ENCODE measurements at regions not wholly inside any gene's neighbourhood (a gene's known extent, or its start where the extent isn't known, plus 50 kb on each side); places are given as distances from the start of the nearest gene placed in this dataset.
"Not testable (repeated sequence)": the region's sequence is repeated elsewhere in the genome, so short reads cannot be mapped to it uniquely, and the experiment has no call there.

DNA sequence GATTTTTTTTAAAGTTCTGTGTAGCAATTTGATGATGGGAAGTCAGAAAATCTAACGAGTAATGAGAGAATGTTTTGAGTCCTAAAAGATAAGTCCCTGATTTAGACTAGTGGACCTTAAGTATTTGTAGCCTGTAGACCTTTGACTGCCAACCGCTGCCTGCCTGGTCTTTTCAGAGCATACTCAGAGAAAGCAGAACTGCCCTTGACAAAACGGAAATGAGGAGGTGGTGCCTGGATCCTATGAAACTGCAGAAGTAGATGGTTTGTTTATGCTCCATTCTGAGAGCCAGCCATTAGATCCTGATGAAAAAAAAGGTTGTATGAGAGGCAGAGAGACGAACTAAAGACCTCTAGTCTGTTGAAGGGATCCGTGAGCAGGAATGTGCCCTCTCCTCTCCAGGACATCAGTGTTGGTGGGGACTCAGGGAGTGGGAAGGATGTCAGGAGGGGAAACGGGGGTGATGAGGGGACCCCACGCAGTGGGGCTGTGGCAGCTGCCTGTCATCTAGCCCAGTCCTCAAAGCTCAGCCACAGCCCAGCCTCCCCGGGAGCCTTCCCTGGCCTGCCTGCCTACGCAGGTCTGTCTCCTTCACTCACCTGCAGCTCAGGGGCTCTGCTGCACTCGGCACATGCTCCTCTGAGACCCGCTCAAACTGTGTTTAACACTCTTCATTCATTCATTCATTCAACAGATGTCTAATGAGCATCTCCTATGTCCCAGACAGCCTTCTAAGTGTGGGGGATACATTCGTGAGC, 447.5 kb downstream of the AACS start:
- DNase-seq = no peak

DNA sequence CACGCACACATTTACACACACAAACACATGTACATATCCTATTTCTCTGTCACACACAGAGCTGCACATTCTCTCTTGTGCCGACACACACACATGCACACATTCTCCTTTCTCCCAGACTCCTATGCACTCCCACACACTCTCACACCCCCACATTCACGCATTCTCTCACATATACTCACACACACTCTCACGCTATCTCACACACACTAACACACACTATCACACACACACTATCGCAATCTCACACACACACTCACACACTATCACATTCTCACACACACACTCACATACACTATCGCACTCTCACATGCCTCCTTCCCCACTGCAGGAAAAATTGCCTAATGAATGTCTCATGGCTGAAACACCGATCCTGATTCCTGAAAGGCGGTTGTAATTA, 450.7 kb downstream of the AACS start:
- no peak for DNase-seq

DNA sequence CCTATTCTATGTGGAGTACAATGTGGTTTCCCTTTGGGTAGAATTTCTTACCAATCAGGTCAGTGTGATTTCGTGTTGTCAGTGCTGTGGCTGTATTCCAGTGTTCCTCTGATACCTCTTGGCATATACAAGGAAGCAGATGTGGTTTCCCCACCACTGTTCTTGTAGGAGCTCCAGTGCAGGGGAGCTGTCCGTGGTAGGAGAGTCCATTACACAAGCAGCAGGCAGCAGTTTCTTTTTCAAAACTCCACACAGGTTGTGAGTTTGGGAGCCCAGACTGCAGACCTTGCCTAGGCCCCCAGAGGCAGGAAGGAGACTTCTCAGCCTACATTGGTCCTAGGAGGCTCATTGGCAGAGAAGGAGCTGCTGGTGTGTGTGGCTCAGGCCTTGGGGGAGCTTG, 452.8 kb downstream of the AACS start:
- no peak for DNase-seq

DNA sequence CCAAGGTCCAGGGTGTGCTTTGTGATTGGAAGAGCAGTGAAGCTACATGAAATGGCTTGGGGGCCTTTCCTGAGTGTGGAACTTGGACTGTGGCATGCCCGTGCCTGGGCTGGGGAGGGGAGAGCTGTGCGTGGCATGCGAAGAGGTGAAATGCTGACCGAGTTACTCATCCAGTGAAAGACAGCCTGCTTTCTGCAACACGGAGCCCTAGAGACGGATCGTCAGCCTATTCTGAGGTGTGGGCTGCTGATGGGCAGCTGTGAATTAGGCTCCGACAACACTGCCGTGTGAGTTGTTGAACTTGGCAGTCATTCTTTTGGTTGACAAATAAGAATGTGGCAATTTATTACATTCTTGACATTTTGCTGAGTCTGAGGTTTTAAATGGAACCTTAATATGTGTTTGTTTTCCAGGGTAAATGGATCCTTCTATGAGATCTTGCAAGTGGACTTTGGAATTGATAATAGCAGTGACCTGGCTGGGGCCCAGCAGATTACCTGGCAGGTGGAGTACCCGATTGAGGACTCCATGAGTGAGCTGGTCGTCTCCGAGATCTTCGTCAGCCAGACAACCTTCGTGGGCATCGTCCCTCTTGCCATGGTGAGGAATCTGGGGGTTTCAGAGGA, 453.9 kb downstream of the AACS start:
- no peak for DNase-seq

DNA sequence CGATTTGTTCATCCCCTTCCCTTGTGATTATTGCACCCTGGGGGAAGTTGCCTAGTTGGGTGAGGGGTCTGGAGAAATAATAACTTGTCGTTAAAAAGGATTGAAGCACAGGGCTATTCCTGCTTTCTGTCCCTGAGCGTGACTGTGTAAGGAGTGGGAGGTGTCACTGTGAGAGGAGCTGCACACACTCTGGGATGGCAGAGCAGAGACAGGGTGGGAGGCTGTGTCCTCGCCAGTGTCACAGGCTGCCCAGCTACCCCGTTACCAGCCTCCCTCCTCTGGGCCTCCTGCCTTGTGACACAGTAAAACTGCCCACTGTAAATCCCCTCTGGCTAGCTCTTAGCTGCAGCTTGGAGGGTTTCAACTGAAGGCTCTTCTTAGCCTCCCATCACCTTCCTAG, 460.6 kb downstream of the AACS start:
- no peak for DNase-seq

DNA sequence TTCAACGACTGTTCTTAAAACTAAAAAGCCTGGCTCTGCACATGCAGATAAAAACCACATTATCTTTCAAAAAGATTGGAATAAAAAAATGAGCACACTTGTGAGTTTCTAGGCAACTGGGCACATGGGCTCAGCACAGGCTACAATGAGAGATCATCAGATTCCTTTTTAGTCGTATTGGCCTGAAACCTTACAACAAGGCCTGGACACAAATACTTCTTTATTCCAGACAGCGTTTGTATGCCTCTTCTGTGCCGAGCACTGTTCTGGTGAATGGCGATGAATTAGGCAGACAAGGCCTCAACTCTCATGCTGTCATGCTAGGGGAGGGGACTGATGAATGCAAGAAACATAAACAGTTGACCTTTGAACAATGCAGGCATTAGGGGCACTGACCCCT, 463.0 kb downstream of the AACS start:
- no peak for DNase-seq

DNA sequence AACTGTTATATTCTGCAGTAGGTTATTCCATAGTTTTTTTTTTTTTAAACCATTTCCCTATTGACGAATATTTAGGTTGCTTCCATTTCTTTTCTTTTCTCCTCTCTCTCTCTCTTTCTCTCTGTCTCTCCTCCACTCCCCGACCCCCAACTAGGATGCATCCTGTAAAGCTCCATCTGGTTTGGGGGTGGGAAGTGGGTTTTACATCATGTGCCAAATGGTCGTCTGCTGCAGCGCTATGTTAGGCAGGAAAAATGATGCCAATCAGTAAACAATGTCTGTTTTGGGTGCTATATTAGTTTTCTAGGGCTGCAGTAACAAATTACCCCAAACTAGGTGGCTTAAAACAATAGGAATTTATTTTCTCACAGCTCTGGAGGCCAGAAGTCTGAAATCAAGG, 465.0 kb downstream of the AACS start:
- DNase-seq = no peak

DNA sequence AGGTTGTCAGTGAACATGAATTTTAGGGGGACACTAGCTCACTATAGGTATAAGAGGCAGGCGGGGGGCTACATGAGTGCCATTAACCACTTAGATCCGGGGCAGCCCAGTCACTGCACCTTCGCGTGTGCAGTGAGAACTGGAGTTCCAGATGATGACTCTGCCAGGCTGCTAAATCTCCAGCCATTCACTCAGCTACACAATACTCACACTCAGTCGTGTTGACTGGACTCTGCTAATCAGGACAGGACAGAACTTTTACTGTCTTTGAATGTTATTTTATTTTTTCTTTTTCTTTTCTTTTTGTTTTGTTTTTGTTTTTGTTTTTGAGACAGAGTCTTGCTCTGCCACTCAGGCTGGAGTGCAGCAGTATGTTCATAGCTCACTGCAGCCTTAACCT, 465.6 kb downstream of the AACS start:
- no peak for DNase-seq

DNA sequence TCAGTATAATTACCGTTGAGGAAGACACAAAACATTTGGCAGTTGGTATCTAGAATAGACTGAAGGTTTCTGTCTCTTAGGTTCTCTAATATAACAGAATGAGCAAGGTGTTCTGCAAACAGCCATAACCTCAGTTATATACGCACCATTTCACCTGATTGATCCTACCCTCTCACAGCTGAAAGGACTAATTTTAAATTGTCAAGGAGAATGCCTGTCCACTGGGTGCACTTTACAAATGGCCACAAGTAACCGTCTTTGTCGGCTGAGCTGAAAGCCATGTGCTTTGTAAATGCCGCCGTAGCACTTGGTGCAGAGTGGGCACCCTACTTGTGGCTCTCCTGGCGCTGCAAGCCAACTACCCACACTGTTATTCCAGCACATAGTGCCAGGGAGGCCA, 466.3 kb downstream of the AACS start:
- no peak for DNase-seq

DNA sequence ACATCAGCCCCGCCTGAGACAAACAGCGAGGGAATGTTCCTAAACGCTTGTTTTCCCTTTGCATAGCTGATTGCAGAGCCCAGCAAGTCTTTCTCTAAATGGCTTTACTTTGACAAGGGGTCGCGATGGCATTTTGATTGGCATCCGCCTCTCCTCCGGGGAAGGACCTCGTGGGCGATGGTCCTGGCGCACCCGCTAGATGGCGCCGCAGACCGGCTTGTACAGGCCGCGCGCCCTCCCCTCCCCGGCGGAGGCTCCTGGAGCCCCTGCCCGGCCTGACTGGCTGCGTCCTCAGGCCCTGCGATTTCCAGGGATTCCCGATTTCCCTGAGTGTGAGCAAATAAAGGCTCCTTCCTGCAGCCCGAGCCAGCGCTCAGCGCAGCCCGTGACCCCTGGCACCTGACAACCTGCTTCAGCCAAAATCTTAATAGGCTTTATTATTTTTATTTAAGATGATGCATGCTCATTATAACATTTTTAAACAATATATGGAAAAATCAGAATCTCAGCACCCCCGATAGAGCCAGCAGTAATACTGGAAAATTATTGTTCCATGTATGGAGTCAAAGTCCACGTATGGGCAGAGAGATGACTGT, 468.3 kb downstream of the AACS start:
- peak; percentile 71 for DNase-seq

DNA sequence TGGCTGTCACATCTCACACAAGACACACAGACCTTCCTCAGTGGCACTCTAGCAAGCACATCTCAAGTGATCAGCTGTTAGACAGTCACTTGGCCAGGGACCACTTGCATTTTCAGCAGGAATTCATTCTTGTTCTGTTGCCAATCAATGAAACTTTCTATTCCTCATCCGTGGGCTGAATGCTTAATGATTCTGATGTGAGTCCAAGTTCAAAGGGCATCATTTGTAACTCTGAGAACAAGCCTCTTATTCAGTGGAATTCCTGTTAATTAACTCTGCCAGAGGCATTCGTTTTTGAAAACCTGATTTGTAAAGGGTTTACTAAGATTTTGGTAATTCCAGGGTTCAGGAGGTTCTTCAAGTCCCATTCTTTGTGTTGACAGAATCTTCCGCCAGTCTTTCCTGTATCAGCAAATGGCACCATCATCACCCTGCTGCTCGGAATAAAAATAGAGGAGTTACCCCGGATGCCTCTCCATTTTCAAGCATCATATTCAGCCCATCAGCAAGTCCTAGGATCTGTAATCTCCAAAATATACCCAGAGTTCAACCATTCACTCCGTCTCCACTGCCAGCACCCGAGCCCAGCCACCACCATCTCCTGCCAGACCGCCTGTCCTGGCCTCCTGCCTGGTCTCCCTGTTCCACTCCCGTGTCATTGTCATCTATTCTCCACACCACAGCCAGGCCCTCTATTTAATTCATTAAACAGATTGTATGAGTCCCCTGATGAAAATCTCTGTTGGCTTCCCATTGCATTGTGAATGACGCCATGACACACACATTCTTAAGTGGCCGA, 473.4 kb downstream of the AACS start:
- no peak for DNase-seq

DNA sequence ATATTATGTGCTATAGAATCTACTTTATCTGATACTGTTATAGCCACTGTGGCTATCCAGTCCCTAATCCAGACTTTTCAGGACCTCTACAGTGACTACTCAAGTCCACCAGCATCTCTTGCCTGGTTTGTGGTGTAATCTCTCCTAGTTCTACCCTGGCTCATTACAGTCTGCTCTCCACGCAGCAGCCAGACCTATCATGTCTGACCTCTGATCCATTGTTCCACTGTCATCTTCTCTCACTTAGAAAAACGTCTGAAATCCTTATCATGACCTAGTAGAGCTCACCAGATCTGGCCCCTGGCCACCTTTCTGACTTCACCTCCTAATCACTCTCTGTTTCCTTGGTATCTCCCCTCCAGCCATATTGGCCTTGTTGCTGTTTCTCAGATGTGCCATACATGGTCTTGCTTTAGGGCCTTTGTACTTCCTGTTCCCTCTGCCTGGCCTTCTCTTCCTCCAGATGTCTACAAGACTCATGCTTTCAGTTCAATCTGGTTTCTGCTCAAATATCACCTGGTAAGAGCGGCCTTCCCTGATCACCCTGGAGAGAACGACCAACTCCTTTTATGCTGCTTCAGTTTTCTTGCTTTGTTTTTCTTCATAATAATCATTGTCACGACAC, 475.5 kb downstream of the AACS start:
- no peak for DNase-seq

DNA sequence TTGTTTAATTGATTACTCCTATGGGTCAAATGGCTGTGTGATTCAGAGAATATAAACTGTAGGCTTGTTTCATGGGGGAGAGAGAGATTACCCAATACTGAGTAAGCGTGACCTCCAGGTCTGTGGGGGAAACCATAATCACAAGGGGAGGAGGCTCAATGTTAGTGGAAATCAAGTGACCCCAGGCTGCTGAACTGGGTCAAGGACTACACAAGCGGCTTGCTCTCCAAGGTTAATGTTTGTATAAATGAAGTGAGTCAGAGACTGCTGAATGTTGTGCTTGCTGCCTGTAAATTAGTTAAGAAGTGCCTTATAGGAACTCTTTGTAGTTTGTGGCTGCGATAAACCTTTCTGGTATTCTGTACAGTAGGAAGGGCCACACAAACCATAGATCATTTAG, 479.7 kb downstream of the AACS start:
- DNase-seq = no peak

DNA sequence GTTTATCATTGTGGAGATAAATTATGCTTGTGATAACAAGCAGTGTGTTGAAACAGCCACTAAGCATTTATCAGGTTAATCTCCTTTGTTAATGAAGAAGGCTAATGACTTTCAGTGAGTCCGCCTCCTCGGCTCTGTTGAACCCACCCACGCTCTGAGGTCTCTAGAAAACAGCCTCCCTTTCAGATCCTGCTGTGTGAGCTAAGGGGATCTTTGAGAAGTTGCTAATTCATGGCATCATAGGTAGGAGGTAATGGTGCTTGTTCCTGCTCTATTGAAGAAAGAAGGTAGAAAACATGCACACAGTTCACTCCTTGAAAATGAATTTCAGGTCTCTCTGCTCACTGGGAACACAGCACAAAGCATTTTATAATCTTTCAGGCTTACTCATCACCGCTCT, 483.9 kb downstream of the AACS start:
- DNase-seq = no peak

DNA sequence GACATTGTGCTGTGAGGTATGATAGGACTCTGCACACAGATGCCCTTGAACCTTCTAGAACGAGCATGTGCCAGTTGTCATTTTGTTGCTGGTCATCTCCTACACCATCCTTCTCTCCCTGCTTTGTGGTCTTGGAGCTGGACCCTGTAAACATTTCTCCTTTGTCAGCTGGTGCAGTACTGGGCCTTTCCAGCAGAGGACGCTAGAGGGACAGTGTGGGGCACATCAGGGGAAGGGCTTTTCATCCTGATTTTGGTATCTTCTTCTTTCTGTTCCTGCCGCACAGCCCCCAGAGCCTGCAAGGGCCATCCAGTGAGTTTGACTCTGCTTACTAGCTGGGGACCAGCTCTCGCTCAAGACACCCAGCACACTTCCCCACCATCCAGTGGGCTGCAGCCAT, 484.6 kb downstream of the AACS start:
- peak; percentile 52 for DNase-seq

DNA sequence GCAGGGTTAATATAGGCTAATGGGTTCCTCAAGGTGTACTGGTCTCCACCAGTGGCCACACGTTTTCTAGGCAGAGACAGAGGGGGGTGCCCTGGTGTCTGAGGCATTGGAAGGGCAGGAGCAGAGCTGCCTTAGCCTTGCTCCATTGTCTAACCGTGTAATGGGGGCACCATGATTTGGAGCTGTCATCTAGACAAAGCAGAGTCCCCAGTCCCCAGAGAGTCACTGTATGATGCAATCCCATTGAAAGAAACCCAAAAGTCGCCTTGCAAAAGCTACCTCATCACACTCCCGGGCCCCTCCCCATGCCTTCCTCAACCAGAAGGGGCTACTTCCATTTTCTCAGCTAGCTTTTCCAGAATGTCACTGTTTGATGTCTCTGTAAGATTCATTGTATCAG, 487.1 kb downstream of the AACS start:
- DNase-seq = no peak

DNA sequence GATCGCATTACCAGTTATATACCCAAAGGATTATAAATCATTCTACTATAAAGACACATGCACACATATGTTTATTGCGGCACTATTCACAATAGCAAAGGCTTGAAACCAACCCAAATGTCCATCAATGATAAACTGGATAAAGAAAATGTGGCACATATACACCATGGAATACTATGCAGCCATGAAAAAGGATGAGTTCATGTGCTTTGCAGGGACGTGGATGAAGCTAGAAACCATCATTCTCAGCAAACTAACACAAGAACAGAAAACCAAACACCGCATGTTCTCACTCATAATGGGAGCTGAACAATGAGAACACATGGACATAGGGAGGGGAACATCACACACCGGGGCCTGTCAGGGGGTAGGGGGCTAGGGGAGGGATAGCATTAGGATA, 495.8 kb downstream of the AACS start:
- DNase-seq = not testable (repeated sequence)

DNA sequence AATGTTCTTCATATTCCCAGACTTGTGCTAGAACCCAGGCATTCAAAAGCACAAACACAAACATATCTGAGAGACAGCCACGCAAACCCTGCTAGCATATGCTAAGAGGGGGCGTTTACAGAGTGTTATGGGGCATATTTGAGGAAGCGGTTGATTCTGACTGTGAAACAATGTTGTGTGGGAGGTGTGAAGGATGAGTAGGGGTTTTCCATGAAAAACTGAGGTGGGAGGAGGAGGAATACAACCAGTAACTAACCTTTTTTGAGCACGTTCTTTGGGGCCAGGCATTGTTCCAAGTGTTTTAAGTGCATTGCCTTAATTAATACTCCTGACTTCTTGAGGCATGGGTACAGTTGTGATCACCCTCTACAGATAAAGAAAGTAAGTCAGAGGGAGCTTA, 499.5 kb downstream of the AACS start:
- DNase-seq = no peak

DNA sequence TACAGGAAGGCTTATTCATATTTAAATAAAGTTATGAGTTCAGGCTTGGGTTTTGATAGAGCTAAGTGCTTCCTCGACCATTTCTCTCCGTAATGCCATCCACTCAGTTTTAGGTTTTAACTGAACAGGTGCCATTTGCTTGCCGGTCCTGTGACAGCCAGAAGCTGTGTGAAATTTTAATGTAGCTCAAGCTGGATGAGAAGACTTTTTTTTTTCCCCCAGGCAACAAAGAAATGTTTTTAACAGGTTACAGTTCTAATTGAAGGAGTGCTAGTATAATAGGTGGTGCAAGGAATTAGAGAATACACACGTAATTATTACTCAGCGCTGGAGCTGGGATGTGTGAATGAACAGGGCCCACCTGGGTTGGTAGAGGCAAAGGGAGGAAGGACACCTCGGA, 502.3 kb downstream of the AACS start:
- no peak for DNase-seq

DNA sequence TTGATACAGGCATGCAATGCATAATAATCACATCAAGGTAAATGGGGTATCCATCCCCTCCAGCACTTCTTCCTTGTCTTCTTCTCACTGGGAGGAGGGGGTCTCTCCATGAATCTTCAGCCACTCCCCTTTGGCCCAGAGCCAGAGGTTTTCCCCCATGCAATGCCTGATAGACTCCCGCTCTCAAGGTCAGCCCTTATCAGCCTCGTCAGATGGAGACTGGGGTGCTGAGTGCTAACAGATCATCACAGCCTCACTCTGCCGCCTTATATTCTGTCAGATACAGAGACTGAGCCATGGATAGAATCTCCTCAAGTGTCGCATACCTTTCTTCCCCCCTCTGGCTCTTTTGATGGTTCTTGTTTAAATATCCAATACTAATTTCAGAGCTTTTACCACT, 503.1 kb downstream of the AACS start:
- no peak for DNase-seq

DNA sequence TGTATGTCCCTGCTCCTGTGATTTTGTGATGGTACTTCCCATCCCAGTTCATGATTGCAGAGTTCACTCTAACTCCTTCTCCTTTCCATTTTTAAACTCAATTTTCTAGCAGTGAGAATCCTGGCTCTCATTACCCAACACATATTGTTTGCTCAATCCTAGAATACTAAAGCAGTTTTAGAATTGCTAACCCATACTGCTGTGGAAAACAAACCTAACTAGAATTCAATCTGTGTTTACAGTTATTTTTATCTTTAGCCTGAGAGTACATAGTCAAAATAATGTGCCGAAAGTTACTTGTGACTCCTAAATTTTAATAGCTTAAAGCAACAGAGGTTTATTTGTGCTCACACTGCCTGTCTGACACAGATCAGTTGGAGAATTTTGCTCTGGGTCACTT, 508.0 kb downstream of the AACS start:
- no peak for DNase-seq

DNA sequence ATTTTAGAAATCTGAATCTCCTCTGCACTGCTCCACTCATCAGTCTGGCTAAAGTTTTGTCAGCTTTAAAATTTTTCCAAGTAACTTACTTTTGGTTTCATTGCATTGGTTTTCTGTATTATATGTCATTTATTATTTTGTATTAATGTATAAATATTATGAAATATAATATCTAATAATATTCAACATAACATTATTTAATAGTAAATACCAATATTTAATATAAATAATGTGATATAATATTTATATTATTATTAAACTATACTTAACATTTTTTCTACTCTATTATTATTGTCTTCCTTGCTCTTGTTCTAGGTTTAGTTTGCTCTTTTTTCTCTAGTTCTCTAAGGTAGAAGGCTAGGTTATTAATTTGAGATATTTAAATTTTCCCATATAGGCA, 512.1 kb downstream of the AACS start:
- DNase-seq = no peak

DNA sequence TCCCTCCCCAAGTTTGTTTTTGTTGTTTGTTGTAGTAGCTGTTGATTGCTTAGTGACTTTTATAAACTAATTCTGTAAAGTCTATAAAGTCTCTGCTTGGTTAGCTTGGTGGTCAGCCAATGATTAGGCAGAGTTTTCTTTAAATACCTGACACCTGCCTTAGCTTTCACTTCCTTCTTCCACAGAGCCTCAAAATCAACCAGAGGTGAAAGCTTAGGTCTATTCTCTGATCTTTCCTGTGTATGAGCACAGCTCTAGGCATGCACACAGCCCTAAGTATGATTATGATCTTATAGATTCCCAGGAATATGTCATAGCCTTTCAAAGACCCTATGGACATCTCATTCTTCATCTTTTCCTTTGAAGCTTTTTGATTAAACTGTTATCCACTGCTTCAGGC, 514.7 kb downstream of the AACS start:
- DNase-seq = no peak

Data from activated CD8-positive, alpha-beta memory T cell treated with anti-CD3 and anti-CD28 coated beads, Interleukin-2, amount 50 U/mL, for 48 hours (primary cell).